ENCODE measurements at regions not wholly inside any gene's neighbourhood (a gene's known extent, or its start where the extent isn't known, plus 50 kb on each side); places are given as distances from the start of the nearest gene placed in this dataset.

- BruUV-seq (replicated peaks): no TSS peak
- POLR2A ChIA-PET: interaction anchor here (0.7 kb wide), 1 partner anchor 16 kb away, joined by 3 read pairs; no protein-coding TSS in a partner anchor
- H3K4me1 ChIP-seq (replicated peaks in 1 of 2; ENCODE audit: control insufficient read depth in 2 of 2, insufficient read depth in 2 of 2, low read length in 2 of 2): no peaks in the 10 kb centered on the region
- DNase-seq (ENCODE audit: extremely low read depth in 1 of 4, low spot score in 3 of 4): peak; percentile 59 to 61 (median 60)
- in situ Hi-C loops (cut with MboI): no loop called here
- peak; percentile 77 for ATAC-seq
- no peak overlapping the region for H3K27ac ChIP-seq (ENCODE audit: extremely low read depth, low read depth, low read length)
- no peaks in the 10 kb centered on the region for H3K36me3 ChIP-seq (ENCODE audit: control insufficient read depth, insufficient read depth, low read length)
- CTCF ChIA-PET (ENCODE audit: low intra/inter-chr PET ratio): no interaction called here
- intact Hi-C loops (cut with micrococcal nuclease): no loop called here
- no peak overlapping the region for H3K9ac ChIP-seq (ENCODE audit: insufficient read depth in 1 of 2, low read depth in 2 of 2, low read length in 2 of 2)
- H3K9me3 ChIP-seq (replicated peaks; ENCODE audit: control insufficient read depth, insufficient read depth, low read depth, low read length): peaks cover 2% of the 10 kb centered on the region; the same call in 1 of the 2 replicates
- WGBS (ENCODE audit: insufficient coverage, low coverage, missing lambda C conversion rate): 16% methylated on average over 7 of the region's 8 CpGs
- no peaks in the 10 kb centered on the region for H3K79me2 ChIP-seq (ENCODE audit: control insufficient read depth, insufficient read depth, low read length)
- no peaks in the 10 kb centered on the region for H3K27me3 ChIP-seq (ENCODE audit: control insufficient read depth in 2 of 2, insufficient read depth in 2 of 2, low read length in 2 of 2)
- no peaks in the 10 kb centered on the region for H3K9me1 ChIP-seq (ENCODE audit: control insufficient read depth, insufficient read depth, low read length)
- no peak overlapping the region for H3K4me2 ChIP-seq (ENCODE audit: insufficient read depth, low read length)
- H2AFZ ChIP-seq (ENCODE audit: low read depth, low read length): peak overlapping the region; percentile 60; the same call in 1 of the 2 replicates
- no peak for FAIRE-seq
- no peak overlapping the region for H3K4me3 ChIP-seq
- H4K20me1 ChIP-seq (replicated peaks; ENCODE audit: control insufficient read depth, insufficient read depth, low read length): no peaks in the 10 kb centered on the region
- TF ChIP-seq TCF7 (IDR thresholded peaks at IDR 0.05; ENCODE audit: borderline replicate concordance): no peak
- 0 out of 2 replicates have a peak, but pooled peaks have one; percentile 19 for TF ChIP-seq SMC3 (conservative IDR thresholded peaks at IDR 0.05; ENCODE audit: insufficient read depth, low read depth, low read length)
- no peak for TF ChIP-seq TAF15 (IDR thresholded peaks at IDR 0.05; ENCODE audit: low read depth, low read length)
- TF ChIP-seq CTCFL (IDR thresholded peaks at IDR 0.05; ENCODE audit: borderline replicate concordance, insufficient read depth, low read depth, low read length, poor library complexity, severe bottlenecking): peak; percentile 14
- TF ChIP-seq, protein P1, sequence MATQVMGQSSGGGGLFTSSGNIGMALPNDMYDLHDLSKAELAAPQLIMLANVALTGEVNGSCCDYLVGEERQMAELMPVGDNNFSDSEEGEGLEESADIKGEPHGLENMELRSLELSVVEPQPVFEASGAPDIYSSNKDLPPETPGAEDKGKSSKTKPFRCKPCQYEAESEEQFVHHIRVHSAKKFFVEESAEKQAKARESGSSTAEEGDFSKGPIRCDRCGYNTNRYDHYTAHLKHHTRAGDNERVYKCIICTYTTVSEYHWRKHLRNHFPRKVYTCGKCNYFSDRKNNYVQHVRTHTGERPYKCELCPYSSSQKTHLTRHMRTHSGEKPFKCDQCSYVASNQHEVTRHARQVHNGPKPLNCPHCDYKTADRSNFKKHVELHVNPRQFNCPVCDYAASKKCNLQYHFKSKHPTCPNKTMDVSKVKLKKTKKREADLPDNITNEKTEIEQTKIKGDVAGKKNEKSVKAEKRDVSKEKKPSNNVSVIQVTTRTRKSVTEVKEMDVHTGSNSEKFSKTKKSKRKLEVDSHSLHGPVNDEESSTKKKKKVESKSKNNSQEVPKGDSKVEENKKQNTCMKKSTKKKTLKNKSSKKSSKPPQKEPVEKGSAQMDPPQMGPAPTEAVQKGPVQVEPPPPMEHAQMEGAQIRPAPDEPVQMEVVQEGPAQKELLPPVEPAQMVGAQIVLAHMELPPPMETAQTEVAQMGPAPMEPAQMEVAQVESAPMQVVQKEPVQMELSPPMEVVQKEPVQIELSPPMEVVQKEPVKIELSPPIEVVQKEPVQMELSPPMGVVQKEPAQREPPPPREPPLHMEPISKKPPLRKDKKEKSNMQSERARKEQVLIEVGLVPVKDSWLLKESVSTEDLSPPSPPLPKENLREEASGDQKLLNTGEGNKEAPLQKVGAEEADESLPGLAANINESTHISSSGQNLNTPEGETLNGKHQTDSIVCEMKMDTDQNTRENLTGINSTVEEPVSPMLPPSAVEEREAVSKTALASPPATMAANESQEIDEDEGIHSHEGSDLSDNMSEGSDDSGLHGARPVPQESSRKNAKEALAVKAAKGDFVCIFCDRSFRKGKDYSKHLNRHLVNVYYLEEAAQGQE (IDR thresholded peaks at IDR 0.05; ENCODE audit: borderline replicate concordance): 0 out of 2 replicates have a peak, but pooled peaks have one; percentile 12
- TF ChIP-seq, protein P1 (CRISPR knock-in tag; IDR thresholded peaks at IDR 0.05; ENCODE audit: low read depth): no peak
- TF ChIP-seq MAZ (CRISPR knock-in tag; conservative IDR thresholded peaks at IDR 0.05 in 1 of 2, IDR thresholded peaks at IDR 0.05 in 1 of 2): 0 out of 4 replicates have a peak, but pooled peaks of 1 of the 2 experiments have one; percentile 26
- no peak for TF ChIP-seq PRPF4 (IDR thresholded peaks at IDR 0.05; ENCODE audit: insufficient read depth, low read depth, low read length, poor library complexity, severe bottlenecking)
- TF ChIP-seq RAD21 (CRISPR knock-in tag; conservative IDR thresholded peaks at IDR 0.05 in 1 of 2, IDR thresholded peaks at IDR 0.05 in 1 of 2): peak; percentile 17 to 45; a peak in 2 of 4 replicates
- TF ChIP-seq, protein P2, sequence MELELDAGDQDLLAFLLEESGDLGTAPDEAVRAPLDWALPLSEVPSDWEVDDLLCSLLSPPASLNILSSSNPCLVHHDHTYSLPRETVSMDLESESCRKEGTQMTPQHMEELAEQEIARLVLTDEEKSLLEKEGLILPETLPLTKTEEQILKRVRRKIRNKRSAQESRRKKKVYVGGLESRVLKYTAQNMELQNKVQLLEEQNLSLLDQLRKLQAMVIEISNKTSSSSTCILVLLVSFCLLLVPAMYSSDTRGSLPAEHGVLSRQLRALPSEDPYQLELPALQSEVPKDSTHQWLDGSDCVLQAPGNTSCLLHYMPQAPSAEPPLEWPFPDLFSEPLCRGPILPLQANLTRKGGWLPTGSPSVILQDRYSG (tag; conservative IDR thresholded peaks at IDR 0.05; ENCODE audit: low read depth): no peak
Observed at GRCh38 chr10:29119374-29119773, 169.5 kb upstream of the LYZL1 start.
